Stimulated activated CD4-positive, alpha-beta T cell treated with anti-CD3 and anti-CD28 coated beads, Interleukin-12 subunit alpha, Interleukin-12 subunit beta, amount 100 ng/mL, for 48 hours (primary cell): ENCODE measurements at regions not wholly inside any gene's neighbourhood (a gene's known extent, or its start where the extent isn't known, plus 50 kb on each side); places are given as distances from the start of the nearest gene placed in this dataset.

Experiments used
- DNase-seq, 3 donors: peaks; one replicate each; pipeline ENCODE4 v3.0.0-alpha.2; 2020; ENCODE audit warnings: low read depth in 2 of 3, low spot score in 1 of 3

- no peak for DNase-seq
Measured at GRCh38 chr2:71894261-71894660, 253.4 kb downstream of the CYP26B1 start.

GRCh38 chr2:71893646-71894045, 254.0 kb downstream of the CYP26B1 start:
- DNase-seq, result no peak

GRCh38 chr2:71892896-71893295, 254.8 kb downstream of the CYP26B1 start:
- no peak for DNase-seq

GRCh38 chr2:71892423-71892730, 255.3 kb downstream of the CYP26B1 start:
- no peak for DNase-seq

DNA sequence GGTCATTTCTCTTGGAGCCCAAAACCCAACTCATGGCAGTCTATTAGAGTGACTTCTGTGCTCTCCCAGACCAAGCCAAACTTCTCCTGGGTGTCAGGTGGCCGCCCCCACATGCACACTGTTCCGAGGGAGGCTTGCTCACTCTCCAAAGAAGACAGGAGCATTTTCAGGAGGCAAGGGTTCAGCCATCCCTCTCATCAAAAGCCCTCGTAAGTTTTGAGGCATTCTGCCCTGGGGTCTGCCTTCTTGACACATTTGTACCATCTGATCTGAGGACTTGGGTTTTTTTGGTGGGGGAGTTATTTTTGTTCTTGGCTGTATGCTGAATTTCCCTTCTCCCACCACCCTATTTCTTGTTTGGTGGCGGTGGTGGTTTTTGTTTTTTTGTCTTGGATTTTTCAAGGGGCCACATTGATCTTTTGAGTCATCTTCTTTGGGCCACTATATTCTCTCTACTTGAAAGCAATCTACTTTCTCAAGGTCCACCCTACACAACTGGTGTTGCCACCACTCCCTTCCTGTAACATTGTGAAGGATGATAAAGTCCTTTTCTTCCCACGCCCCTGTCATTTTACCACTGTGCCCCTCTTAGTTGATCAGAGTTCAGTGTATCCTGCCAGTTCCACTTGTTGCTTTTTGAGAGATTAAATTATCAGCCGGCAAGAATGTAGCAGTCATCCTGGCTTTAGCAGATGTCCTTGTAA, 255.8 kb downstream of the CYP26B1 start:
- no peak for DNase-seq

GRCh38 chr2:71891155-71891554, 256.5 kb downstream of the CYP26B1 start:
- no peak for DNase-seq

- DNase-seq, result no peak
Measured at GRCh38 chr2:71889759-71890684, 257.6 kb downstream of the CYP26B1 start.

DNA sequence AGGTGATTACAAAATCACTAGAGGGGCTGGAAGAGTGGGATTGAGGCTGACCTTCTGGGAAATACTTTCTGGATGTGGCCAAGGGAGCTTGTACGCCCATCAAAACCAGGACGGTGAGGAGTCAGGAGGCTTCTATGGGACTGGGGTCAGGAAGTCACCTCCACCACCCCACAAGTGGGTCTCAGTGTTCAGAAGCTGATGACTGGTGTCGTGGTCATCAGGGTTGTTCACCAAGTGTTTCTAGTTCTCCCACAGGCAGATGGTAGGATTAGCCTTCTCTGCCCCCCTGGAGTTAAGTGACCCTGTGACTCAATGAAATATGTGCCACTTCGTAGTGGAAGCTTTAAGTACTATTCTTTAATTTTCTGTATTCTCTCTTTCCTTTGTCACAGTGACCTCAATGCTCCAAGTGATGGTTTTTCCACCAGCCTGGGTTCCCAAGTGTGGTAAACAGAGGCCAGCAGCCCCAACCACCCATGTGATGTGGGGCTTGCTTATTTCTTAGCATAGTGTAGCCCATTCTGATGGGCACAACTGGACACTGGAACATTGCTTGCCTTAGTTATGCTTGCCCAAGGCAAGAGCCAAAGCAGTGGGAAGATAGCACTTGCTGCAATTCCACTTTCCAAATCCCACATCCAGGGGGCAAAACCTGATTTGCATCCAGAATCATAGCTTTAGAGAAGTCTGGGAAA, 258.8 kb downstream of the CYP26B1 start:
- DNase-seq, result no peak

GRCh38 chr2:71887196-71887595, 260.5 kb downstream of the CYP26B1 start:
- DNase-seq, result no peak

- no peak for DNase-seq
Measured at GRCh38 chr2:71886241-71886640, 261.4 kb downstream of the CYP26B1 start.

DNA sequence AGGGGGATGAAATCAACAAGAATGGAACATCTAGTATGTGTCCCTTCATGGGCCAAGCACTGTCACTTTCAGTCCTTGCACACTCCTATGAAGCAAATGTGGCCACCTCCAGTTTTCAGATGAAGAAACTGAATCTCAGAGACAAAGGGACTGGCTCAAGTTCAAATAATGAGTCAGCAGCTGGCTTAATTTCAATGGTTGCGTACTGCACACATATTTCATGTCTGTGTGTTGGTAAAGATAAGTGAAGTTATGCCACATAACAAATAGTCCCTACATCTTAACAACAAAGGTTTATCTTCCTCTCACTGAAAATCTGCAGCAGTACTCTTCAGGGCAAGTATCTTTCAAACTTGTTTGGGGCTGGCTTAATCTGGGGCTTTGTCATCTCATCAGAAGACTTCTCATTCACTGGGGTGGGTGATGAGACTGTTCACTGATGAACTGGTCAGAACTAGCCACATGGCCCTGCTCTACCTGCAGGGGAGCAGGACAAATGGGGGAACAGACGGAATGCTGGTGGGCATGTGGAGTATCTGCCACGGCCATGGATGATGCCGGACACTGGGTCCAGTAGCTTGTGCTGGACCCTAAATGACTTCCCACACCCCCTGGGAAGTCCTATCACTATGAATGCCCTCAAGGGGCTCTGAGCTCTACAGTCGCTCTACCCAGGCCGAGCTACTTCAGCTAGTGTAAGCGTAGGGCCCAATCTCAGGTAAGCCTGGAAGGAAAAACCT, 263.2 kb downstream of the CYP26B1 start:
- no peak for DNase-seq

- no peak for DNase-seq
Measured at GRCh38 chr2:71882949-71883472, 264.7 kb downstream of the CYP26B1 start.

DNA sequence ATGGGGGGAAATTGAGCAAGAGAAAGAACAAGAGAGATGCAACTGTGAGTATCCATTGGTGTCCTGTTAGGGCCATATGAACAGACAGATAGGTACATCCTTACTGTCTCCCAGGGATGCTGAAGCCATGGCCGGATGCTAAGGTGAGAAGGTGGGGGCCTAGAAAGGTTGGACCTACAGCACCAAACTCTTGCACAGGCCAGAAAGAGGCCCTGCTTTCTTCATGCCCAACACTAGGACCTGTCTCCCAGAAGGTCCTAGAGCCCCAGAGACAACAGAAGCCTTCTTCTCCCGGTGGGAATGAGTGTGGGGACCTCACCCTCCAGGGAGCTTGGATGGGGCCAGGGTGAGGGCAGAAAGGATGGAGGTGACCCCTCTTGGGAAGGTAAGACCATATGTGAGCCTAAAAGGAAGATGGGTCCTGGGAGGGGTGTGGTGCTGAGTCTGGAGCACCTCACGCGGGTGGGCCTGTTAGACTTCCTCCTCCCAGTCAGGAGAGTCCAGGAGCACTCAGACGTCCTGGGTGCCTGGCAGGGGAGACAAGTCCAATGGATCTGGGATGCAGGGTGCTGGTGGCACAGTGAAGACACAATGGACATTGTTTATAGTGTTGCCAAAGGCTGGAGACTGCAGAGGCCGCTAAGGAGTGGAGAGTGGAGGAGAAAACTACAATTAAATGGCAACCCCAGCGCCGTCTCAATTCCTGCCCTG, 265.3 kb downstream of the CYP26B1 start:
- DNase-seq, result no peak

DNA sequence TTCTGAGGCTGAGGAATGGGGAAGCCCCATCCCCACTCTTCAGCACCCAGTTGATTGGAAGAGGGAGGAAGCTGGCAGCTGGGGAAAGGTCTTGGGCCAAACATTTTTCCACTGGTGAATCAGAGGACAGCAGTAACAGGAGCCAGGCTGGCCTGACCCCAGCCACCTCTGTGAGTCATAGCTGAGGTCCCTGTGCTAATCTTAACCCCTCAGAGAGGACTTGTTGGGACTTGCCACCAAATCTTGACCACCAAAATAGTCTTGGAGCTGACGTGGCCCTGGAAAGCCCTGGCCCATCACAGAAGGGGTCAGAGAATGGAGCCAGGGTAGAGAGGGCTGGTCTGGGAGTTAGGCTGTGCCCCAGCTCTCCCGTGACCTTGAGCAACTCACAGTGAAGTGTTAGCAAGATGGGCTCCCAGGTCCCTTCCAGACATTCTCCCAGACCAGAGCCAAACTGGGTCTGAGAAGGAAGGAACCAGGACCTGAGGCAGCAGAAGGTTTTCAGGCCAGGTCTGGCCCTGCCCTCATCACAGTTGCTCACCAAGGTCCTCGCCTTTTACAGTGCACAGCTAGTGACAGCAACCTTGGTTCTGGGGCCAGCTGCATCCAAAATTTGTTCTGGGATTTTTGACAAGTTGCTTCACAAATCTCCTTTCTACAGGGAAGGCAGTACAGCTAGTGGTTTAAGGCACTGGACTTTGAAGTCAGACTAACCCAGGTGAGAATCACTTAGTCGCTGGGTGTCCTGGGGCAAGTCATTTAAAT, 266.6 kb downstream of the CYP26B1 start:
- DNase-seq, result no peak

DNA sequence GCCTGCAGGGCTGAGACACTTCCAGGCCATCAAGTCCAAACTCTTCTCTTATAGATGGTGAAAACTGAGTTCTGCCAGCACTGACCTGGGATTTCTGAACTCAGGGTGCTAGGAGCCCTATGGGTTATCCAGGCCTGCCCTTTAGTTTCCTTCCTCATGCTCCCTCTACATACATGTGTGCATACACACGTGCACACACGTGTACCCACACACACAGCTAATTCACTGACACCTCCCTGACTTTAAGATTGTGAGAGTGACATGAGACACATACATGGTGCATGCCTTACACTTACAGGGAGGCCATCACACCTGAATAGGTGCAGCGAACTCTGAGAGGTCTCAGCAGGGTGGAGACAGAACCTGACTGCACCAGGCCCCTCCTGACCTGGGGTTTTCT, 267.4 kb downstream of the CYP26B1 start:
- DNase-seq, result no peak

- DNase-seq, result no peak
Measured at GRCh38 chr2:71879509-71880184, 268.0 kb downstream of the CYP26B1 start.

DNA sequence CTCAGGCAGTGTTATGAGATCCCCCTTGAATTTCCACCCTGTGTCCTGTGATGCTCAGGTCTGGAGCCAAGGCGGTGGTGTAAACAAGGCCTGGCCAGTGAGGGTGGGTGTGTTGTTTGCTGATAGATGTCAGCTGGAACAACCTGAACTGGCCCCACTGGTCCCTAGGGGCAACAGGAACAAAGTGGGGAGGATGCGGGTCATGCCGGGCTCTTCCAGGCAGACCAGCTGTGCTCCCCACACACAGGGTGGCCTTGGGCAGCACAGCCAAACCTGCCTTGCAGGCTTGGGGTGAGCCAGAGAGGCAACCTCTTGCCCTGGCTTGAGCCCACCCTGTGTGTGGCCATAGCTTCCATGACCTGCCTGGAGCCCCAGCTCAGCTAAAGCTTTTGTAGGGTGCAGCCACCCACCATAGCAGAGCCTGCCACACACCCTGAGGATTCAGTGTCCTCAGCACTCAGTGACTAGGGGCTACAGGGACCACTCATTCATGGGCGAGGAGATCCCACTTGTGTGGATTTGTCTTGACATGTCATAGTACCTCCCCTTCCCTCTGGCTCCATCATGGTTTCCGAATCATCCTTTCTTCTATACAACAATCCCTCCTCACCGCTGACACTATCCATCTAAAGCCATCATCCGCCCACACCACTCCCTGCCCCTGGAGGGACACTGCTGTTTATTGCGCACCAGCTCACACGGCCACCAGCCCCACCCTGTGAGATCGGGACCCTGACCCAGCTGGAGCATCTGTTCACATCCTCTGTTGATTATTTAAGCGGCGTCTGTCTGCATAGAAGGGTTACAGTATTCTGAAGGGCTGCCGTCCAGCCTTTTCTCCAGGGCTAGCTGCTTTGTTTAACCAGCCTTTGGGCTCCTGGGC, 268.8 kb downstream of the CYP26B1 start:
- DNase-seq, result no peak

- DNase-seq, result no peak
Measured at GRCh38 chr2:71877636-71878035, 270.0 kb downstream of the CYP26B1 start.
